ENCODE measurements at regions not wholly inside any gene's neighbourhood (a gene's known extent, or its start where the extent isn't known, plus 50 kb on each side); places are given as distances from the start of the nearest gene placed in this dataset.

DNA sequence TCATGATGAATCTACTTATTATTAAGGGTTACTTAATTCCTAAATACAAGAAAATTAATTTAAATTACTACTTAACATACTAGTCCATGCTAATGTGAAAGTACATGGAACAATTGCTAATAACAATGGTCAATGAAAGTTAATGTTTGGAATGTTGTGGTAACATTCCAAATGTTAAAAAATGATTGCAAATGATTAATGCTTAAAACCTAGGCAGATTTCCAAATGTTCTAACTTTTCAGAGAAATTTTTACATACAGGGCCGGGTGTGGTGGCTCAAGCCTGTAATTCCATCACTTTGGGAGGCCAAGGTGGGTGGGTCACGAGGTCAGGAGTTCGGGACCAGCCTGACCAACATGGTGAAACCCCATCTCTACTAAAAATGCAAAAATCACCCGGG lies 1851.3 kb upstream of the PCDH7 start:
- no peak overlapping the region for H3K27ac ChIP-seq (ENCODE audit: insufficient read depth, low read depth, low read length, poor library complexity, severe bottlenecking)
- no peaks in the 10 kb centered on the region for H3K9me3 ChIP-seq (ENCODE audit: control insufficient read depth, low read length)
- H3K4me1 ChIP-seq (ENCODE audit: control insufficient read depth, insufficient read depth, low read length), result no peaks in the 10 kb centered on the region
- no peak overlapping the region for H3K4me3 ChIP-seq (ENCODE audit: insufficient read depth, low read depth, low read length)
- 90 to 92% methylated on average over 4 of the region's 4 CpGs for WGBS, 2 experiments
- no peaks in the 10 kb centered on the region for H3K27me3 ChIP-seq (ENCODE audit: control insufficient read depth, insufficient read depth, low read length, poor library complexity, severe bottlenecking)
- H3K36me3 ChIP-seq (ENCODE audit: control insufficient read depth, insufficient read depth, low read length), result no peaks in the 10 kb centered on the region

DNA sequence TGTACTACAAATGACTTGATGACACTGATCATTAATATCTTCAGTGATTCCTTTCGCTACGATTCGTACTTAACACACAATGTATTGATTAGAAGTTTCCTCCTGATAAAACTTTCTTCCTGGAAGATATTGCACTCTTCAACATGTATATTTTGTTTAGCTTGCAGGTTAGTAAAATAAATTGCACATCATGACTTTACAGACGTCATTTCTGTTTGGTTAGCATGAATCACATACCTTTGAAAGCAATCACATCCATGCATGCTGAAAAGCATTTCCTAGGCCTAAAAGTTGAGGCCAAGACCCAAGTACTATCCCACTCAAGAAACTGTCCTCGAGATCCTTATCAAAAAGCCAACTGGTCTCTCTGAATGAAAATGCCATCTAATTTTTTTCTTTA lies 1841.0 kb upstream of the PCDH7 start:
- Histone ChIP-seq H3K4me3 (ENCODE audit: insufficient read depth, low read depth, low read length) (no peak overlapping the region), H3K36me3 (ENCODE audit: control insufficient read depth, insufficient read depth, low read length) (no peaks in the 10 kb centered on the region), H3K27me3 (ENCODE audit: control insufficient read depth, insufficient read depth, low read length, poor library complexity, severe bottlenecking) (no peaks in the 10 kb centered on the region), H3K27ac (ENCODE audit: insufficient read depth, low read depth, low read length, poor library complexity, severe bottlenecking) (no peak overlapping the region), H3K9me3 (ENCODE audit: control insufficient read depth, low read length) (no peaks in the 10 kb centered on the region), H3K4me1 (ENCODE audit: control insufficient read depth, insufficient read depth, low read length) (no peaks in the 10 kb centered on the region)
- WGBS, 2 experiments, result 65 to 94% methylated on average over 1 to 4 of the region's 5 CpGs

DNA sequence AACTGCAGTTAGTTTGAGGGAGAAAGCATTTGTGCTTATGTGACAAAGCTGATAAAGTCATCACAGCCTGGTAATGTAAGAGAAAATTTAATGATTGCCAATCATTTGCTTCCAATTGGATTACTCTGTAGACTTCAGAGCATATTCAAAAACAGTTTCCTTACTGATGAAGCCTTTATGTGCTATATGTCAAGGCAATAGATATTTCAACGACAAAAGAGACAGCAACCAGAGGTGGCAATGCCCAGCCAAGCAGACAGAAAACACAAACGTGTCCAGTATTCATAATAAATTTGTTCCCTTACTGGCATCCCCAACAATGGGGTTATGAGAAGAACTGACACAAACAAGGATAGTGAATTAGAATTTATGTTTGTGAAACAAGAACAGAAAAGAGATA lies 1840.3 kb upstream of the PCDH7 start:
- H3K4me3 ChIP-seq (ENCODE audit: insufficient read depth, low read depth, low read length), result no peak overlapping the region
- 92 to 100% methylated on average over 2 of the region's 2 CpGs for WGBS, 2 experiments
- no peak overlapping the region for H3K27ac ChIP-seq (ENCODE audit: insufficient read depth, low read depth, low read length, poor library complexity, severe bottlenecking)
- no peaks in the 10 kb centered on the region for H3K27me3 ChIP-seq (ENCODE audit: control insufficient read depth, insufficient read depth, low read length, poor library complexity, severe bottlenecking)
- no peaks in the 10 kb centered on the region for H3K9me3 ChIP-seq (ENCODE audit: control insufficient read depth, low read length)
- no peaks in the 10 kb centered on the region for H3K36me3 ChIP-seq (ENCODE audit: control insufficient read depth, insufficient read depth, low read length)
- no peaks in the 10 kb centered on the region for H3K4me1 ChIP-seq (ENCODE audit: control insufficient read depth, insufficient read depth, low read length)

DNA sequence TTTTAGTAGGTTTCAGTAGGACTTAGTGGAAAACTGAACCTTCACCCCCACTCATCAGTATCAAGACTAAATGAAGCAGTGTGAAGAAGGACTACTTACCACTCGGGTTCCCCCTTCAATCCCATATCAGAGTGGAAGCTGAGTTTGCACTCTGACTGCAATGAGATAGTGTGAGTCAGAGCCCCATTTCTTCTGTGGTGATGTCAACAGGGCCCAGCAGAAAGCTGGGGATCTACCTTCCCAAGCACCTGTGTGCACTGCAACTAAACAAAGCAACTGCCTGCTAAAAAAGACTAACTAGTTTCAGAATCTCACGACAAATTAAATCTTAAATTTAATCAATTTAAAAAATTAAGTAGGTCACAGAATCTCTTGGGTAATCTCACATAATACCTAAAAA lies 1837.0 kb upstream of the PCDH7 start:
- no peaks in the 10 kb centered on the region for H3K4me1 ChIP-seq (ENCODE audit: control insufficient read depth, insufficient read depth, low read length)
- no peaks in the 10 kb centered on the region for H3K36me3 ChIP-seq (ENCODE audit: control insufficient read depth, insufficient read depth, low read length)
- no peaks in the 10 kb centered on the region for H3K27me3 ChIP-seq (ENCODE audit: control insufficient read depth, insufficient read depth, low read length, poor library complexity, severe bottlenecking)
- no peak overlapping the region for H3K27ac ChIP-seq (ENCODE audit: insufficient read depth, low read depth, low read length, poor library complexity, severe bottlenecking)
- WGBS, 2 experiments, result 88 to 95% methylated on average over 2 of the region's 2 CpGs
- no peaks in the 10 kb centered on the region for H3K9me3 ChIP-seq (ENCODE audit: control insufficient read depth, low read length)
- H3K4me3 ChIP-seq (ENCODE audit: insufficient read depth, low read depth, low read length), result no peak overlapping the region

DNA sequence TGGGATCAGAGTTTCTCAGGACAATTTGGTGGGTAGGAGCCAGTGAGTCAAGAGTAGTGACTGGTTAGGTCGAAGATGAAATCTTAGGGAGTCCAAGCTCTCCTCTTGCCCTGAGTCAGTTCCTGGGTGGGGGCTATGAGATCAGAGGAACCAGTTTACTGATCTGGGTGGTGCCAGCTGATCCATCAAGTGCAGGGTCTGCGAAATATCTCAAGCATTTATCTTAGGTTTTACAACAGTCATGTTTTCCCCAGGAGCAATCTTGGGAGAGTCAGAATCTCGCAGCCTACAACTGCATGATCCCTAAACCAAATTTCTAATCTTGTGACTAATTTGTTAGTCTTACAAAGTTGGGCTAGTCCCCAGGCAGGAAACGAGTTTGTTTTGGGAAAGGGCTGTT lies 1833.2 kb upstream of the PCDH7 start:
- no peaks in the 10 kb centered on the region for H3K36me3 ChIP-seq (ENCODE audit: control insufficient read depth, insufficient read depth, low read length)
- H3K4me1 ChIP-seq (ENCODE audit: control insufficient read depth, insufficient read depth, low read length), result no peaks in the 10 kb centered on the region
- 96% methylated on average over 3 to 4 of the region's 4 CpGs for WGBS, 2 experiments
- H3K4me3 ChIP-seq (ENCODE audit: insufficient read depth, low read depth, low read length), result no peak overlapping the region
- no peak overlapping the region for H3K27ac ChIP-seq (ENCODE audit: insufficient read depth, low read depth, low read length, poor library complexity, severe bottlenecking)
- H3K27me3 ChIP-seq (ENCODE audit: control insufficient read depth, insufficient read depth, low read length, poor library complexity, severe bottlenecking), result no peaks in the 10 kb centered on the region
- H3K9me3 ChIP-seq (ENCODE audit: control insufficient read depth, low read length), result no peaks in the 10 kb centered on the region

DNA sequence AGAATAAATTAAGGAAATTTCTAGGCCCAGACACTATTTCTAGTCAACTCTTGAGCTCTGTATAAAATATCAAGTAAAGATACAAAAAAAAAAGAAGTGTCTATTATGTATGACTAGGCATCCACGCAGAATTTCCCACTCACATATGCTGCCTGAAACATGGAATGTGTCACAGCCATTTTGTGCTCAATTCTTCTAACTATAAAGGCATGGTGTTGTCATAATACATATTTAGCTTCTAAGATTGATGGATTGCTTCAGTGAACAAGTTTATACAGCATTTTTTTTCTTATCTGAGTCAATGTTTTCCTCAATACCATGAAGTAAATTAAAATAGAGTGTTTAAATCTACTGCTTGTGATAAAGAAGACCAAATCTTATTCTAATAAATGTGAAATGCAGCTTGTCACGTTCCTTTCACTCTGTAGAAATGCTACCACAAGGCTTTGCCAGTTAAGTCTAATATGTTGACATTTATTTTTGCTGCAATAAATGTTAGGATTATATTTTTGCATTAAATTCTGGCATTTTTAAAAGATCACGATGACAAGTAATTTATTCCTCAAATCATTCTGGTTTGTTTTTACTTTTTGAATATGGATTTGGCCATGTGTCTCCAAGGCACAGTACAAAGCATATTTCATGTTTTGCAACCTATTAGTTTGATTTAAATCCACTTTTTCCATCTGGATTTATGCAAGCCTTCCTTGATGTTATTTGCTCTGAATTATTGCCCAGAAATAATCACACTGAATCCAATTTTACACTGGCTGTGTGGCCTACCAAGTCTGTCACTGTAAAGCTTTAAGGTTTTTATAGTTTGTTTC lies 1829.0 kb upstream of the PCDH7 start:
- no peak overlapping the region for H3K4me3 ChIP-seq (ENCODE audit: insufficient read depth, low read depth, low read length)
- no peaks in the 10 kb centered on the region for H3K36me3 ChIP-seq (ENCODE audit: control insufficient read depth, insufficient read depth, low read length)
- no peaks in the 10 kb centered on the region for H3K4me1 ChIP-seq (ENCODE audit: control insufficient read depth, insufficient read depth, low read length)
- no peak overlapping the region for H3K27ac ChIP-seq (ENCODE audit: insufficient read depth, low read depth, low read length, poor library complexity, severe bottlenecking)
- WGBS, 2 experiments, result 89 to 100% methylated on average over 1 to 3 of the region's 3 CpGs
- no peaks in the 10 kb centered on the region for H3K27me3 ChIP-seq (ENCODE audit: control insufficient read depth, insufficient read depth, low read length, poor library complexity, severe bottlenecking)
- no peaks in the 10 kb centered on the region for H3K9me3 ChIP-seq (ENCODE audit: control insufficient read depth, low read length)

DNA sequence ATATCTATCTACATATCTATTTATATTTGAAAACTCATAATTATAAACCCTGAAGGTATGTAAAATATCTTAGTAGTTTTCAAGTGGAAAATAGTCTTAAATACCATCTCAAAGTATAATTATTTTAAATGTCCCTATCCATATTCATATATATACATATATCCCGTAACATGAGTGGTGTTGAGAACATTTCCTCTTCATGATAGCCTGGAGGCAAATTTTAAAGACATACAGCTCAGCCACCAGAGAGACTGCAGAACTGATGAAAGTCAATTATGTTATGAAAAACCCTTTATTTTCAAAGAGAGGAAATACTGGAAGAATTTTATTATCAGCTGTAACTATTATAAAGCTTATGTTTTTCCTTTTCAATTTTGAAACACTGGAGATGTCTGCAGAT lies 1806.7 kb upstream of the PCDH7 start:
- H3K27me3 ChIP-seq (ENCODE audit: control insufficient read depth, insufficient read depth, low read length, poor library complexity, severe bottlenecking), result no peaks in the 10 kb centered on the region
- no peaks in the 10 kb centered on the region for H3K4me1 ChIP-seq (ENCODE audit: control insufficient read depth, insufficient read depth, low read length)
- no peak overlapping the region for H3K4me3 ChIP-seq (ENCODE audit: insufficient read depth, low read depth, low read length)
- 80% methylated on average over 1 of the region's 1 CpG; no CpG with 5 or more reads in 1 of the 2 experiments for WGBS, 2 experiments
- no peaks in the 10 kb centered on the region for H3K36me3 ChIP-seq (ENCODE audit: control insufficient read depth, insufficient read depth, low read length)
- H3K9me3 ChIP-seq (ENCODE audit: control insufficient read depth, low read length), result no peaks in the 10 kb centered on the region
- no peak overlapping the region for H3K27ac ChIP-seq (ENCODE audit: insufficient read depth, low read depth, low read length, poor library complexity, severe bottlenecking)

DNA sequence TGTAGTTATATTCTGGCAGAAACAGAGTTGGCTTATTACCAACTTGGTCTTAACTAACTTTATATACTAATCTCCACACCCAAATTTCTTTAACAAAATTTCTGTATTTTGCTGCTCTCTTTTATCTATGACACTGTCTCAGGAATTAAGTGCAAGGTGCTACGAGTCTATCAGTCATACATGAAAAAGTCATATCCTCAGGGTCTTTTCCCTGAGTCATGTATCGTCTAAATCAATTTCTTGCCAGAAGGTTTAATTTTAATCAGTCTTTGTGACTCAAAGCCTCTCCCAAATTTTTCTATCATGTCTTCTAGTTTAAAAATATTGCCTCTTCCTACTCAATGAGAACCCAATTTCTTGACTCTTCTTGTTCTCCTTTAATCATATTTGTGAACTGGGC lies 1803.6 kb upstream of the PCDH7 start:
- no peaks in the 10 kb centered on the region for H3K9me3 ChIP-seq (ENCODE audit: control insufficient read depth, low read length)
- H3K4me3 ChIP-seq (ENCODE audit: insufficient read depth, low read depth, low read length), result no peak overlapping the region
- no peak overlapping the region for H3K27ac ChIP-seq (ENCODE audit: insufficient read depth, low read depth, low read length, poor library complexity, severe bottlenecking)
- WGBS, 2 experiments, result 90 to 100% methylated on average over 2 of the region's 2 CpGs
- no peaks in the 10 kb centered on the region for H3K27me3 ChIP-seq (ENCODE audit: control insufficient read depth, insufficient read depth, low read length, poor library complexity, severe bottlenecking)
- H3K4me1 ChIP-seq (ENCODE audit: control insufficient read depth, insufficient read depth, low read length), result no peaks in the 10 kb centered on the region
- H3K36me3 ChIP-seq (ENCODE audit: control insufficient read depth, insufficient read depth, low read length), result no peaks in the 10 kb centered on the region

DNA sequence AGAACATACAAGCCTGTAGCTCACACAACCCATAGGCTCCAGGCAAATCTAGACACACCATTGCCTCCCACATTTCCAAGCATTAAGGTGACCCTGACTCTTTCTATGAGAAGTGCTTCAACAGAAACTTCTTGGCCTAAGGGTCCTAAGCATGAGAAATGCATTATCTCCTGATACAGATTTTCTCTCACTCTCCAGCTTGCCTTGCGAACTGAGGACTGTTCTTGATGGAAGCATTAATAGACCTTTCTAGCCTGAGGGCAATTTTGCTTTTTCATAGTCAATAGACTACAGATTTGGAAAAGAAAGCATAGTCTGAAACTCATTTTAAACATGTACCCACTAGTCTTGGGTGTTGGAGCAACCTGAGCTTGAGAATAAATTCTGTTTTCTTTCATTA lies 1801.3 kb upstream of the PCDH7 start:
- Histone ChIP-seq H3K9me3 (ENCODE audit: control insufficient read depth, low read length) (no peaks in the 10 kb centered on the region), H3K27ac (ENCODE audit: insufficient read depth, low read depth, low read length, poor library complexity, severe bottlenecking) (no peak overlapping the region), H3K27me3 (ENCODE audit: control insufficient read depth, insufficient read depth, low read length, poor library complexity, severe bottlenecking) (no peaks in the 10 kb centered on the region), H3K4me1 (ENCODE audit: control insufficient read depth, insufficient read depth, low read length) (no peaks in the 10 kb centered on the region), H3K36me3 (ENCODE audit: control insufficient read depth, insufficient read depth, low read length) (no peaks in the 10 kb centered on the region), H3K4me3 (ENCODE audit: insufficient read depth, low read depth, low read length) (no peak overlapping the region)
- WGBS, 2 experiments, result 91 to 100% methylated on average over 1 of the region's 1 CpG

DNA sequence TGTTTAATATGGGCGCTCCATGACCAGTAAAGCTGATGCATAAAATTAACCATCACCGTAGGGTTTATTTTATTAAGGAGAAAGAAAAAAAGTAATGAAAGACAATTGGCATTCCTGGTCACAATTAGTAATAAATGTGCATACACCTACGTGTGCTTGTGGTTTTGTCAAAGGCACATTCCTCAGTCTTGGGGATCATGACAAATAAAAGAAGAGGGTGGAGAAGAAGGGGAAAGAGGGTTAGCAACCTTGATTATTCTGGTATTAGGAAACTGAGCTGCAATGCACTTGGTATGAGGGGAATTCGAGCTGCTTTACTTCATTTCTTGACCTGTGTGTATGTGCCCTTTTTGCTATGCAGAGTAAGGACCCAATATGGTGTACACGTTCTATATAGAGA lies 1798.3 kb upstream of the PCDH7 start:
- Histone ChIP-seq H3K9me3 (ENCODE audit: control insufficient read depth, low read length) (no peaks in the 10 kb centered on the region), H3K27me3 (ENCODE audit: control insufficient read depth, insufficient read depth, low read length, poor library complexity, severe bottlenecking) (no peaks in the 10 kb centered on the region), H3K4me1 (ENCODE audit: control insufficient read depth, insufficient read depth, low read length) (no peaks in the 10 kb centered on the region), H3K36me3 (ENCODE audit: control insufficient read depth, insufficient read depth, low read length) (no peaks in the 10 kb centered on the region), H3K4me3 (ENCODE audit: insufficient read depth, low read depth, low read length) (no peak overlapping the region), H3K27ac (ENCODE audit: insufficient read depth, low read depth, low read length, poor library complexity, severe bottlenecking) (no peak overlapping the region)
- 73 to 78% methylated on average over 5 of the region's 5 CpGs for WGBS, 2 experiments

DNA sequence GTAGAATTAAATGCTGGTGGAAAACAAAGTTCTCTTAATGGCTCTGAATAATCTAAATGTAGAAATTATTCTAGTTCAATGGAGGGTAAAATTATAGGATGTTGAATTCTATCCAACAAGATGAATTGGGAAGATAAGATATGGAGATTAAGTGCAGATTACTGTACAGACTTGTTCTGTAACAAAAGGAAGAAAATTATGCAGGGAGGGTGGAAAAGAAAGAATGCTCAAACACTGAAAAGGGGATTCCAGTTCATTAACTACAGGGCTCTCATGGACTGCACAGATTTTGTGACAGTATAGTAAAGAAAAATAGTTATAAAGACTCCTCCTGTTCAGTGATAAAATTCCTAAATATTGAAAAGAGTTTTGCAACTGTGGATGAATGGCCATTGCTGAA lies 1794.0 kb upstream of the PCDH7 start:
- H3K27me3 ChIP-seq (ENCODE audit: control insufficient read depth, insufficient read depth, low read length, poor library complexity, severe bottlenecking), result no peaks in the 10 kb centered on the region
- H3K4me1 ChIP-seq (ENCODE audit: control insufficient read depth, insufficient read depth, low read length), result no peaks in the 10 kb centered on the region
- H3K27ac ChIP-seq (ENCODE audit: insufficient read depth, low read depth, low read length, poor library complexity, severe bottlenecking), result no peak overlapping the region
- H3K4me3 ChIP-seq (ENCODE audit: insufficient read depth, low read depth, low read length), result no peak overlapping the region
- H3K9me3 ChIP-seq (ENCODE audit: control insufficient read depth, low read length), result no peaks in the 10 kb centered on the region
- no peaks in the 10 kb centered on the region for H3K36me3 ChIP-seq (ENCODE audit: control insufficient read depth, insufficient read depth, low read length)

Data from ectodermal cell (in vitro differentiated cells).